Ectodermal cell (in vitro differentiated cells): ENCODE measurements at regions not wholly inside any gene's neighbourhood (a gene's known extent, or its start where the extent isn't known, plus 50 kb on each side); places are given as distances from the start of the nearest gene placed in this dataset.

Experiments
- H3K27ac ChIP-seq: 2 replicates; pipeline ENCODE4 v1.7.0; 2013; ENCODE audit warnings: mild to moderate bottlenecking, low read depth, low read length; ENCODE audit not compliant: insufficient read depth, poor library complexity, severe bottlenecking
- H3K27me3 ChIP-seq: 2 replicates; pipeline ENCODE4 v1.7.0; 2013; ENCODE audit warnings: mild to moderate bottlenecking, low read length; ENCODE audit not compliant: insufficient read depth, control insufficient read depth, poor library complexity, severe bottlenecking
- H3K36me3 ChIP-seq: one replicate; pipeline ENCODE4 v1.7.0; 2013; ENCODE audit warnings: low read length; ENCODE audit not compliant: control insufficient read depth, insufficient read depth
- H3K4me1 ChIP-seq: one replicate; pipeline ENCODE4 v1.7.0; 2013; ENCODE audit warnings: low read length; ENCODE audit not compliant: control insufficient read depth, insufficient read depth
- H3K4me3 ChIP-seq: 2 replicates; pipeline ENCODE4 v1.7.0; 2013; ENCODE audit warnings: low read depth, low read length, control low read depth; ENCODE audit not compliant: insufficient read depth
- H3K9me3 ChIP-seq: 2 replicates; pipeline ENCODE4 v1.7.0; 2013; ENCODE audit warnings: mild to moderate bottlenecking, low read length, moderate library complexity; ENCODE audit not compliant: control insufficient read depth
- WGBS, 2 experiments: methylation state at CpG; one replicate each; pipeline ENCODE4 v1.1.7; 2013; ENCODE audit warnings: missing lambda C conversion rate in 2 of 2; 5-methylcytosine and 5-hydroxymethylcytosine counted together

DNA sequence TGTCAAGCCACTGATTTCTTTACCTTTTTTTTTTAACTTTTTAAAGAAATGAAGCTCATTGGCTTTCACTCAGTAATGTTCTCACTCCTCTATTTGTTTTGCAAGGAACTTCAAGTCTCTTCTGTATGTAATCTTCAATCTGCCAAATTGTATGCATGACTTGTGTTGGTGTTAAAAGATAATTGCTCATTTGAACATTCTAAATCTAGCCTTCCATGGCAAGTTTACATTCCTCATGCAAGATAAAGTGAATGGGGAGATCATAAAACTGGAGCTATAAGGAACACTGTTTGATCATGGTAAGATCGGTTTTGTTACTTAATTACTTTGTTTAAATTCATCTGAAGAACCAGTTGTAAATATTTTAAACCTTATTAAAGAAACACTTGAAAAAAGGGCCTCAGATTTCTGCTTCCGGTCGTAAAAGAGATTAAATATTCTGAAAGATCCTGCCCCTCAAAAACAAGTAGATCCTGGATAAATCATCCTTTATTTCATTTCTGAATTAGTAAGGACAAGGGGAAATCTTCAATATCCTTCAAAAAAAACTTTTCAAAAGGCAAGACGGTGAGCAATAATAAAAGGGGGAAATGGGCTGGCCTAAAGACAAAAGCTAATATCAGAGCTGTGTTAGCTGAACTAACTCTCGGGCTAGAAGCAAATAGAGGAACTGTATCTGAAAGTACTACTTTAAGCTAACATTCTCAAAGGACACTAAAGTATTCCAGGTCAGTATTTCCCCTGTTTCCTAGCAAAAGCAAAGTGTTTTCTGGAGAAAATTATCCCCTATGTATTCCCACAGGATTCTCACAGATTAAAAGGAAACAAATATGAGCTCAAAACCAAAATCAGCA is 107.0 kb upstream of the ATP11B start:
- H3K4me3 ChIP-seq: no peak overlapping the region
- peaks cover 4% of the 10 kb centered on the region for H3K4me1 ChIP-seq
- no peak overlapping the region for H3K27ac ChIP-seq
- H3K36me3 ChIP-seq: no peaks in the 10 kb centered on the region
- no peaks in the 10 kb centered on the region for H3K27me3 ChIP-seq
- 85 to 92% methylated on average over 4 to 5 of the region's 5 CpGs for WGBS, 2 experiments
- H3K9me3 ChIP-seq: no peaks in the 10 kb centered on the region

DNA sequence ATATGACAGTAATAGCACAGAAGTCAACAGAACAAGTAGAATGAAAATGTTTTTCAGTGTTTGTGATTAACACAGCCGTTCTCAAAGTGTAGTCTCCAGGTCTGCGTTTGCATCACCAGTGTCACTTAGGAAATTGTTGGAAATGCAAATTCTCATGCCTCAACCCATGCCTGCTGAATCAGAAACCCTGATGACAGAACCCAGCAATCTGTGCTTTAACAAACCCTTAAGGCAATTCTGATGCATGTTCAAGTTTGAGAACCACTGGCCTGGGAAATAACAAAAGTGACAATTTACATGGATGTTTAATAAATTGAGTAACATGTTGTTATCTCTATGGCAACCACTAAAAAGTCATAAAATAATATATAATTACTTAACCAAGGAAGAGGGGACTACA is 103.1 kb upstream of the ATP11B start:
- H3K4me1 ChIP-seq: no peaks in the 10 kb centered on the region
- no peaks in the 10 kb centered on the region for H3K9me3 ChIP-seq
- H3K27ac ChIP-seq: no peak overlapping the region
- 77 to 81% methylated on average over 2 of the region's 2 CpGs for WGBS, 2 experiments
- H3K36me3 ChIP-seq: no peaks in the 10 kb centered on the region
- no peak overlapping the region for H3K4me3 ChIP-seq
- H3K27me3 ChIP-seq: no peaks in the 10 kb centered on the region

DNA sequence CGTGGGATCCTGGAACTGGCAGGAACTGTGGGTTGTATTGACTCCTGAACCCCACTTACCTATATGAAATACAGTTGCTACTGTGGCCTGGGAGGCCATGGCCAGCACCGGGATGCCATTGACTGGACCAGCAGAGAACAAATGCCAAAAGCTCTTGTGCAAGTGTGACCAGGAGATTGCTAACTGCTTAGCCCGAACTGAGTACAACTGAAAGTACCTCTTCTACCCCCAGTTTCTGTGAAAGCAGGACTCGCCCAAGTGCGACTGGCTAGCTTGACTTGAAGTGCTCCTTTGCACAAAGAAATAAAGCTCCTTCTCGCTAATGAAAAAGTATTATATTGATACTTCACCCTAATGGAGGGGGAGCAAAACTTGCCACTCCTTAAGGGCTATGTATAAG is 101.3 kb upstream of the ATP11B start:
- no peaks in the 10 kb centered on the region for H3K27me3 ChIP-seq
- H3K4me1 ChIP-seq: no peaks in the 10 kb centered on the region
- H3K36me3 ChIP-seq: no peaks in the 10 kb centered on the region
- 74 to 78% methylated on average over 5 to 6 of the region's 6 CpGs for WGBS, 2 experiments
- no peak overlapping the region for H3K4me3 ChIP-seq
- no peaks in the 10 kb centered on the region for H3K9me3 ChIP-seq
- H3K27ac ChIP-seq: no peak overlapping the region

DNA sequence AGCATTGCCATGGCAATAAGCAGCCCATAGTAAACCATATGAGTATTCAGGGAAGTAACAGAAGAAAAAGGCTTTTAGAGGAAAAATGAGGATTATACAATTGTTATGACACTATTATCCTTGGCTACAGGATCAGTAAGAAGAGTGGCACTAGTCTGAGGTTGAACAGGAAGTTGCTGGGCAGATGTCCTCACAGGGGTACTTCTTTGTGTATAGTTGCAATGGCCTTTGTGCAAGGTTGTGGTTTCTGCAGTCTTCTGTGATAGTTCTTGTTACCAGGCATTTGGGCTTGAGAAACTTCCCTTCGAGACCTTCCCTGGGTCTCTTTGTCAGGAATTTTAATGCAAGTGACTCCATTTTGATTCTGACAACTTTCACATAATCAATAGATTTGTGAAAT is 100.6 kb upstream of the ATP11B start:
- 100% methylated on average over 1 of the region's 1 CpG; no CpG with 5 or more reads in 1 of the 2 experiments for WGBS, 2 experiments
- Histone ChIP-seq H3K27me3 (no peaks in the 10 kb centered on the region), H3K36me3 (no peaks in the 10 kb centered on the region), H3K9me3 (no peaks in the 10 kb centered on the region), H3K27ac (no peak overlapping the region), H3K4me3 (no peak overlapping the region), H3K4me1 (peaks cover 5% of the 10 kb centered on the region)

DNA sequence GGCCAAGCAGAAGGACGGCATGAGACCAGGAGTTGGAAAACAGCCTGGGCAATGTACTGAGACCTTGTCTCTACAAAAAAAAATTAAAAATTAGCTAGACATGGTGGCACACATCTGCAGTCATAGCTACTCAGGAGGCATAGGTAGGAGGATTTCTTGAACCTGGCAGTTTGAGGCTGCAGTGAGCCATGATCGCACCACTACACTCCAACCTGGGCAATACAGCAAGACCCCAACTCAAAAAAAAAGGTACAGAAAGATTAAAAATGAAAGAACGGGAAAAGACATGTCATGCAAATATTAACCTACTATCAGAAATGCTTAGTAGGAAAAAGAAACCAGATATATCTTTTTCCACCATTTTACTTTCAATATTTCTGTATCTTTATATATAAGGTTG is 99.6 kb upstream of the ATP11B start:
- no peak overlapping the region for H3K27ac ChIP-seq
- H3K9me3 ChIP-seq: no peaks in the 10 kb centered on the region
- WGBS, 2 experiments: 98 to 99% methylated on average over 2 to 3 of the region's 3 CpGs
- H3K27me3 ChIP-seq: no peaks in the 10 kb centered on the region
- no peak overlapping the region for H3K4me3 ChIP-seq
- no peaks in the 10 kb centered on the region for H3K36me3 ChIP-seq
- peaks cover 6% of the 10 kb centered on the region for H3K4me1 ChIP-seq

DNA sequence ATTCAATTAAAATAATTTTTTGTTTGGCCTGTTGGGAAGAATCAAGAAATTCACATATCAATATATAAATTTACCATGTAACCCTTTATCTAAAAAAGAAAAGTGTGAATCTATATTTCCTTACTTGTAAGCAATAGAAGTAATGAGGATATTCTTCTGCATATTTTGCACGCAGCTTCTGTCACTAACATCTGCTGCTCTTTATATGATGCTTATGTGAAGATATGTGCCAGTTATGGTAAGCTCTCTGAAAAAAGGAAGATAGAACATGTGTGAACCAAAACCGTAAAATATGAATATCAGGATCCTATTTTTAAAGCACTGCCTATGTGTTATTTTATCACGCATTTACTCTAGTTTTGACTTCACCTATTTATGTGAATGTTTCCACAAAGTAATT is 96.4 kb upstream of the ATP11B start:
- H3K27me3 ChIP-seq: no peaks in the 10 kb centered on the region
- peaks cover 6% of the 10 kb centered on the region for H3K4me1 ChIP-seq
- no peaks in the 10 kb centered on the region for H3K36me3 ChIP-seq
- WGBS, 2 experiments: 93 to 99% methylated on average over 3 of the region's 3 CpGs
- no peak overlapping the region for H3K4me3 ChIP-seq
- no peak overlapping the region for H3K27ac ChIP-seq
- no peaks in the 10 kb centered on the region for H3K9me3 ChIP-seq

DNA sequence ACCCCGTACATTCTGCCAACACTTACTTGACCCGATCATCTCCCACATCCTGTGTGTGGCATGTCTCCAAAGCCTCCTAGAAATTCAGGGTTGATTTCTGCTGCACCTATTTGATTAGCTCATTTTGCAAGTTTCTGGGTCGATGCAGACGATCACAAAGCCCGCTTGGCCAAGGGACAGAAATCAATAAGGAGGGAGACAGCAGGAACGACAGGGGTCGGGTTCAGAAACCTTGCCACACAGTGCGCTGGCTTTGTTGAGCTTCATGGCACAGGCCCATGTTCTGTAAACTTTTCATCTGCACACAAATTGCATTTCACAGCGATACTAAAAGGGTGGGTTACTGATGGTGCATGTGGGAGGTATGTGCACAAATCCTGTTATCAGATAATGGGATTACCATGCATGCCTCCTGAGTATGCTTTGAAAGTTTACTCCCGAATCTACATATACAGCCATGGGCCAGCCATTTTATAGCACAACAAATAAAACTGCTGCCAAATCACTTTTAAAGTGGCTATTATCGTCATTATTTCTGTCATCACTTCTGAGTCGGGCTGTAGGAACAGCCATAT is 95.9 kb upstream of the ATP11B start:
- no peaks in the 10 kb centered on the region for H3K9me3 ChIP-seq
- 85 to 89% methylated on average over 12 of the region's 12 CpGs for WGBS, 2 experiments
- no peak overlapping the region for H3K27ac ChIP-seq
- peaks cover 6% of the 10 kb centered on the region for H3K4me1 ChIP-seq
- no peak overlapping the region for H3K4me3 ChIP-seq
- H3K27me3 ChIP-seq: no peaks in the 10 kb centered on the region
- H3K36me3 ChIP-seq: no peaks in the 10 kb centered on the region

DNA sequence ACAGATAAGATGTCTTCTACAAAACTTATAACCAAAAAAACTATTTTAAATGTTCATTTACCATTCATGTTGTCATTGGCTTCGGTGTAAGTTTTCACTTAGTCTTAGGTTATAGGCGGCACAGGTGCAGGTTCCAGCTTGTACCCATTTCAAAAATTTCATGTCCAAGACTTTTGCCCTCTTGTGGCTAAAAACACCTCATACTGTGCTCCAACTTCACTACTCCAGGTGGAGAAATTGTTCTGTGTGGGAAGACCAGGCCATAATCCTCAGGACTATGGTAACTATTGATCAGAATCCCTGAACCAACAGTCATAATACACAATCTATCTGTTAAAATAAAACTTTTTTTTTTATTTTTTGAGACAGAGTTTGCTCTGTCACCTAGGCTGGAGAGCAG is 95.2 kb upstream of the ATP11B start:
- 90 to 98% methylated on average over 2 of the region's 2 CpGs for WGBS, 2 experiments
- no peaks in the 10 kb centered on the region for H3K27me3 ChIP-seq
- H3K9me3 ChIP-seq: no peaks in the 10 kb centered on the region
- no peak overlapping the region for H3K4me3 ChIP-seq
- peaks cover 6% of the 10 kb centered on the region for H3K4me1 ChIP-seq
- H3K27ac ChIP-seq: no peak overlapping the region
- H3K36me3 ChIP-seq: no peaks in the 10 kb centered on the region

DNA sequence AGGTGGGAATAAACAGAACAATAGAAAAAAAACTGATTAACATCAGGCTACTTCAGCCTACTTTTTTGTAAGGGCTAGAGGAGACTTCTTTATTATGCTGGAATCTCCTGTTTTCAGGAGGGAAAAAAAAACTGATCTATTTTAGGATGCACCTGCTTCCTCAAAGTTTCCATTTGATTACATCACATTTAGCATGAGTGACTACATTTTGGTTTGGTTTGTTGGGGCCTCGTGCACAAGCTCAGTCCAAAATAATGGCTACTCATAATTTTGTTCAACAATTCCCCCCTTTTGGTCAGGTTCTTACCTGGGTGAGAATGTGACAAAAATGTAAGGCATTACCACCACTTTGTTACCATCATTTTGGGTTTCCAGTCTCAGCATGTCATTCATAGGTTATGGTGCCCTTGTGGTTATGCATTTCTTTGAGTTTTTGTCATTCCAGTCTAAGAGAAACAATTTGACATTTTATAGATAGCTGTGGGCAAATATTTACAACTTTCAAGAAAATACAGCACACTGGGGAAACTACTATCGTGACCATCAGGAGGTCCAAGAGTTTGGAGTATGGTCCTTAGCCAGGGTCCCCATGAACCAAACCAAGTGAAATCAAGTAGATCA is 93.6 kb upstream of the ATP11B start:
- Histone ChIP-seq H3K36me3 (no peaks in the 10 kb centered on the region), H3K4me3 (no peak overlapping the region), H3K27ac (no peak overlapping the region), H3K27me3 (no peaks in the 10 kb centered on the region), H3K4me1 (peaks cover 6% of the 10 kb centered on the region), H3K9me3 (no peaks in the 10 kb centered on the region)
- 88 to 92% methylated on average over 1 to 2 of the region's 2 CpGs for WGBS, 2 experiments

DNA sequence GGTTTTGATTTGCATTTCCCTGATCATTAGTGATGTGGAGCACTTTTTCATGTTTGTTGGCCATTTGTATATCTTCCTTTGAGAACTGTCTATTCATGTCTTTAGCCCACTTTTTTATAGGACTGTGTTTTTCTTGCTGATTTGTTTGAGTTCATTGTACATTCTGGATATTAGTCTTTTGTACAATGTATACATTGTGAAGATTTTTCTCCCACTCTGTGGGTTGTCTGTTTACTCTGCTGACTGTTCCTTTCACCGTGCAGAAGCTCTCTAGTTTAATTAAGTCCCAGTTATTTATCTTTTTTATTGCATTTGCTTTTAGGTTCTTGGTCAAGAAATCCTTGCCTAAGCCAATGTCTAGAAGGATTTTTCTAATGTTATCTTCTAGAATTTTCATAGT is 91.1 kb upstream of the ATP11B start:
- WGBS, 2 experiments: 100% methylated on average over 1 of the region's 1 CpG; no CpG with 5 or more reads in 1 of the 2 experiments
- no peaks in the 10 kb centered on the region for H3K27me3 ChIP-seq
- H3K9me3 ChIP-seq: no peaks in the 10 kb centered on the region
- peaks cover 6% of the 10 kb centered on the region for H3K4me1 ChIP-seq
- no peak overlapping the region for H3K4me3 ChIP-seq
- H3K27ac ChIP-seq: no peak overlapping the region
- no peaks in the 10 kb centered on the region for H3K36me3 ChIP-seq
